ENCODE measurements at regions not wholly inside any gene's neighbourhood (a gene's known extent, or its start where the extent isn't known, plus 50 kb on each side); places are given as distances from the start of the nearest gene placed in this dataset.

- no peak for DNase-seq (ENCODE audit: low read depth)
These were observed 291.3 kb upstream of the PHYHIPL start for GRCh38 chr10:58885146-58885545.

GRCh38 chr10:58885686-58886345 is 290.6 kb upstream of the PHYHIPL start:
- DNase-seq (ENCODE audit: low read depth), result no peak

GRCh38 chr10:58886406-58886805 is 290.0 kb upstream of the PHYHIPL start:
- no peak for DNase-seq (ENCODE audit: low read depth)

GRCh38 chr10:58887474-58887873 is 289.0 kb upstream of the PHYHIPL start:
- no peak for DNase-seq (ENCODE audit: low read depth)

GRCh38 chr10:58888957-58889356 is 287.5 kb upstream of the PHYHIPL start:
- no peak for DNase-seq (ENCODE audit: low read depth)

GRCh38 chr10:58892031-58892531 is 284.4 kb upstream of the PHYHIPL start:
- DNase-seq (ENCODE audit: low read depth), result no peak

- DNase-seq (ENCODE audit: low read depth), result no peak
These were observed 281.5 kb upstream of the PHYHIPL start for GRCh38 chr10:58894929-58895328.

GRCh38 chr10:58896229-58896628 is 280.2 kb upstream of the PHYHIPL start:
- no peak for DNase-seq (ENCODE audit: low read depth)

- no peak for DNase-seq (ENCODE audit: low read depth)
These were observed 279.2 kb upstream of the PHYHIPL start for GRCh38 chr10:58897236-58897635.

- DNase-seq (ENCODE audit: low read depth), result peak; percentile 9
These were observed 278.7 kb upstream of the PHYHIPL start for GRCh38 chr10:58897708-58898107.

GRCh38 chr10:58898854-58899573 is 277.4 kb upstream of the PHYHIPL start:
- no peak for DNase-seq (ENCODE audit: low read depth)

GRCh38 chr10:58901092-58901646 is 275.3 kb upstream of the PHYHIPL start:
- DNase-seq (ENCODE audit: low read depth), result no peak

- DNase-seq (ENCODE audit: low read depth), result no peak
These were observed 273.4 kb upstream of the PHYHIPL start for GRCh38 chr10:58903071-58903470.

- no peak for DNase-seq (ENCODE audit: low read depth)
These were observed 266.6 kb upstream of the PHYHIPL start for GRCh38 chr10:58909881-58910280.

GRCh38 chr10:58913717-58914116 is 262.7 kb upstream of the PHYHIPL start:
- DNase-seq (ENCODE audit: low read depth), result no peak

- DNase-seq (ENCODE audit: low read depth), result no peak
These were observed 257.6 kb upstream of the PHYHIPL start for GRCh38 chr10:58918887-58919286.

GRCh38 chr10:58919927-58920654 is 256.4 kb upstream of the PHYHIPL start:
- peak; percentile 54 for DNase-seq (ENCODE audit: low read depth)

GRCh38 chr10:58920655-58921003 is 255.8 kb upstream of the PHYHIPL start:
- no peak for DNase-seq (ENCODE audit: low read depth)

GRCh38 chr10:58921421-58921855 is 255.0 kb upstream of the PHYHIPL start:
- no peak for DNase-seq (ENCODE audit: low read depth)

- DNase-seq (ENCODE audit: low read depth), result no peak
These were observed 251.1 kb upstream of the PHYHIPL start for GRCh38 chr10:58925381-58925780.

- no peak for DNase-seq (ENCODE audit: low read depth)
These were observed 245.9 kb upstream of the PHYHIPL start for GRCh38 chr10:58930500-58930899.

GRCh38 chr10:58932126-58932525 is 244.3 kb upstream of the PHYHIPL start:
- peak; percentile 62 for DNase-seq (ENCODE audit: low read depth)
